Fibroblast of peridontal ligament (primary cell): ENCODE measurements at regions not wholly inside any gene's neighbourhood (a gene's known extent, or its start where the extent isn't known, plus 50 kb on each side); places are given as distances from the start of the nearest gene placed in this dataset.
A peak's percentile ranks its signal among the peaks of the same experiment; 100 is the strongest.
"Not testable (repeated sequence)": the region's sequence is repeated elsewhere in the genome, so short reads cannot be mapped to it uniquely, and the experiment has no call there.

Source experiments
- DNase-seq: peaks from one replicate; pipeline ENCODE4 v3.0.0-alpha.2; 2010; ENCODE audit errors: extremely low read depth

DNA sequence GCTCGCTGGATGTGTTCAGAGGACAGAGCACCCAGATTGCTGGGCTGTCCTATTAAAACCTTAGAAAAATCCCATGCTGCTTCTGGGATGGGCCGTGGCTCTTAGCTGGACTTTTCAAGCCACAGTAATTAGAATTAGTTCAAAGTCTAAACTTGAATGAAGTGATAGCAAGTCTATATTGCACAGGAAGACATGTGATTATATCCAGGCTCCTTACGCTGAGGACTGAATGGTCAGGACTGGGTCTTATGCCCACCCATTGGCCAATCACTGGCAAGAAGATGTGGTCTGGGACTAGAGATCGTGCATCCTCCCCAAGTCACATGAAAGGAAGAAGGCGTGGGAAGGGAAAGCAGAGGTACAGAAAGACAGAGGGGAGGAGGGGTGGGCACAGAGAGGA is 227.6 kb downstream of the FAM43A start:
- DNase-seq, result no peak

DNA sequence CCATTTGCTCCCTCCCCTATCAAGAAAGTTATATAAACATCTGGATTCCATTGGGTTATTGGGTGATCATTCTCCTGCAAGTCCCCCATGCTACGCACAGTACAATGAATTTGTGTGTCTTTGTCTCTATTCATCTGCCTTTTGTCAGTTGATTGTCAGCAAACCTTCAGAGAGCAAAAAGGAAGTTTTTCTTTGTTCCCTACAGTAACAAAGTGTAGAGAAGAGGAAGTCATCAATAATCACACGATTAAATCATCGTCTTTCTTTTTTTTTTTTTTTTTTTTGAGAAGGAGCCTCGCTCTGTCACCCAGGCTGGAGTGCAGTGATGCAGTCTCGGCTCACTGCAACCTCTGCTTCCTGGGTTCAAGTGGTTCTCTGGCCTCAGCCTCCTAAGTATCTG is 239.2 kb downstream of the FAM43A start:
- not testable (repeated sequence) for DNase-seq

DNA sequence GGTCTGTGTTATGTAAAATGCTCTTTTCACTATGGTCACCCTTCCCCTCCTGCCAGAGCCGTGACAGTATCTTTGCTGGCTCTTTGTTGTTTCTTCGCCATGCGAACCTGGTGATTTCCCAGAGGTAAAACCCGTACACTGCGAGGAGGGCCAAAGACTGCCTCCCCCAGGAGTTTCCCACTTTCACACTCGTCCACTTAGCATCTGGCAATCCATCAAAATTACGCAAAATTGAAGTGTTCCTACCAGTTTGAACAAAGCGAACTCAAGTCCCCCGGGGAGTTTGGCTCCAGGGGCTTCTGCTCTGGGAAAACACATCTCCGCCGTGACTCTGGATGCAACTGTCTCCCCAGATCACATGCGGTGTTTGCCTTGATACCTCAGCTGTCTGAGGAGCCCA is 239.9 kb downstream of the FAM43A start:
- no peak for DNase-seq

DNA sequence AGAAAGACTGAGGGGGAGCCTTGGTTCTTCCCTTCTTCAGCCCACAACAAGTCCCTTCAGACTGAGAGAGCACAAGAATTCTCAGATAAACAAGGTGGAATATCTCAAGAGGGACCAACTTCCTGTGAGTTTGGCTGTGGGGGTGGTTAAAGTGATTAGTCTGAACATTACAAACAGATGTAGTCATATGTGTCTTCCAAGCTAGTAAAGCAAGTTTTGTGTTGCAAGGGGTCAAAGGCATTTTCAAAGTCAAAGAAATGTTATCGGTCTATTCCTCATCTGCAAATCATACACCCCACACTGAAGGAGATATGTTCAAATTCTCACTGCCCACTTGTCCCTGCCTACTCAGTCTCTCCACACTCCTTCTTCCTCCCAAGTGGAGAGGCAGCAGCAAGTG is 242.5 kb downstream of the FAM43A start:
- peak; percentile 8 for DNase-seq

DNA sequence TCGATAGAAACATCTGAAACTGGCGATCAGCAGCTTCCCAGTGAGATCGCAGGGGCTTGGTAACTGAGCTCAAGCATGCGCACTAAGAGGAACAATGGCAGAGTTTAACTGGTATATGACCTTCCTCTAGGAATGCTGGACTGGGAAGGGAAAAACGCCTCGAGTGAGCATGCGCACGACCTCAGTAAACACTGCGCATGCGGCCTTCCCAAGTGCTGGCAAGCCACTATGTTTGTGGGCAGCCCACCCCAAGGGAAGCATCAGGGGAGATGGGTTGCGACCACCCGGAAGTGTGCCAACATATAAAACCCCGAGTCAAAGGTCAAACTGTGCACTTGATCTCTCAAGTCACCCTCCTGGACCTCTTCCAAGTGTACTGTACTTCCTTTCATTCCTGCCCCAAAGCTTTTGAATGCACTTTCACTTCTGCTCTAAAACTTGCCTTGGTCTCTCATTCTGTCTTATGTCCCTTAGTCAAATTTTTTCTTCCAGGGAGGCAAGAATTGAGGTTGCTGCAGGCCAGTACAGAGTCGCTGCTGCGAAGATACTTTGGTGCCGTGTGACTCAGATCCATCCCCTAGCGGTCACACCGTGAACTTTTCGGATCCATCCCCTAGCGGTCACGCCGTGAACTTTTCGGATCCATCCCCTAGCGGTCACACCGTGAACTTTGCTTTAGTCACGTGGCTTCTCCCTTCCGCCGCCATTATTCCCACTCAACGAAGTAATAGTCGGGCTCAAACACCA is 243.3 kb downstream of the FAM43A start:
- no peak for DNase-seq

DNA sequence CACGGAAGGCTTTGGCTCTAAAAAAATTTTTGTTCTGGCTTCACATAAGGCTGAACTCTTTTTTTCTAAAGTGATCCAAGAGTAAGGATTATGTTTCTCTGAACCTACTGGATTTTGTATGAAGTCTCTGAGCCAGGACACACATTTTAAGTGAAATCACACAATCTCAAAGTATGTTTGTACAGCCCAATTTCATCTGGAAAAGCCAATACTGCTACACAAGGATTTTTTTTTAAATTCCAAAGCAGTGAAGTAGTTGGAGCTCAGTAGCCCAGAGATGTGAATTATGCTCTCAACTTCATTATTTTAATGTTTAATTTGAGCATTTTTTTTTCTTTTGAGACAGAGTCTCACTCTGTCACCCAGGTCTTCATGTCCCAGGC is 243.9 kb downstream of the FAM43A start:
- no peak for DNase-seq

DNA sequence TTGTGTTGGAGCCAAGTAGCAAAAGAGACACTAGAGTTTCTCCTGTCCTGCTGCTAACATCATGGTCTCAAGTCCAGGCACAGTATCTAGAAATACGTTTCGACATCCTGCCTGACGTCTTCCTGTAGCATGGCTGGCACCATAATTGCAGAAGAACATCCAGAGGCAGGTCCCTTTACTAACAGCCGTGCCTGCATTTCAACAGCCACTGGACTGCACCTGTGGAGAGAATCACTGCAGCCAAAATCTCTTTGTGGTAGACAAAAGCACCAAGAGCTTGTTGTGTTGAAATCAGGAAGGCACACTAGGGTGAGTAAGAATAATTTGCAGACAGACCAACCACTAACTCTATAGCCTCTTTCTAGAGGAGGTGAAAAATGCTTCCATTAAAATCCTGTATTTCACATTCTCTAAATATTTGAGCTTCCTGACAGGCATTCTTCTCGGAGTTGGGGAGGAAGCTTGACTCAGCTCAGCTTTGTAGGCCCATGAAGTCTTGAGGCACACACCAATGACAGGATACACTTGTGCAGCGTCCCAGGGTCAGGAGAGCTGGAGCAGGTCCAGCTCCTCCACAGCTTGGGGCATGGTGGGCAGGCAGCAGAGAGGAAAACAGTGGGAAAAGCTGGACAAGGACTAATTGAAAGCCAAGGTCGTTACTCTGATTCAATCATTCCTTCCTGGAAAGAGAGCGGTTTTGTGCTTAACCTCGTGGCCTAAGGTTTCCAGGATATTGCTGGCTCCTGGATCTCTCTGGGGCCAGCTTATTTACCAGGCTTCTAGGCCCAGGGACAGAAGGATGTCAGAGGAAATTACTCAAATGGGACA is 244.9 kb downstream of the FAM43A start:
- DNase-seq, result peak; percentile 5

DNA sequence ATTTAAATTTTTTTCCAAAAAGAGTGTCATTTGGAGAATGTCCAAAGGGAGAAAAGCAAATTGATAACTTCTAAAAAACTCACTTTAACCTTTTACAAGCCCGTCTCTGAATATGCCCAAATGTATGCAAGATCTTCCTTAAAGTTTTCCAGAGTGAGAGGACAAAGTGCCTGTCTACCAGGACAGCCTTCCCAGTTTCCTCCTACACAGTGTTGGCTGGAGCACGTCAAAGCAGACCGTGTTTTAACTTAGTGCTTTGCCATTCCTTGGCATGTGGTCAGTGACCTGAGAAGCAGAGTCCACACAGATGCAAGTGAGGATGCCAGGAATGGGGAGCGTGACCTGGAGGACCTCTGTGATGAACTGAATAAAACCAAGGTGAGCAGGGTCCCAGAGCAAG is 245.7 kb downstream of the FAM43A start:
- no peak for DNase-seq

DNA sequence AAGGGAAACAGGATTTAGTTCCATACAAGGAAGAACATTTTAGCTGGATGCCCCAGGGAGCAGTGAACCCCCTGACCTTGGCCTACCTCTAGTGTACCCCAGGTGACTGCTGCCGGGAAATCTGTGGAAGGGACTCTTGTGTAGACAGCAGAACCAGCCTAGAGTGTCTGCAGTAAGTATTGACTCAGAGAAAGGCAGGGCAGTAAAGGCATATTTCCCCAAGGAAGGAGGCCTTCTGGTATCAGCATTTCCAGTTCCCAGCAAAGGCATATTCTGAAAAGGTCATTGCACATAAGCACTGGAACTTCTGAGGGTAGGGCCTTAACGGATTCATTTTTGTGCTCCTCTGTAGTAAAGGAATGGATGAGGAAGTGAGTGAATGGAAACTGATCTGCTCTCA is 246.2 kb downstream of the FAM43A start:
- DNase-seq, result no peak

DNA sequence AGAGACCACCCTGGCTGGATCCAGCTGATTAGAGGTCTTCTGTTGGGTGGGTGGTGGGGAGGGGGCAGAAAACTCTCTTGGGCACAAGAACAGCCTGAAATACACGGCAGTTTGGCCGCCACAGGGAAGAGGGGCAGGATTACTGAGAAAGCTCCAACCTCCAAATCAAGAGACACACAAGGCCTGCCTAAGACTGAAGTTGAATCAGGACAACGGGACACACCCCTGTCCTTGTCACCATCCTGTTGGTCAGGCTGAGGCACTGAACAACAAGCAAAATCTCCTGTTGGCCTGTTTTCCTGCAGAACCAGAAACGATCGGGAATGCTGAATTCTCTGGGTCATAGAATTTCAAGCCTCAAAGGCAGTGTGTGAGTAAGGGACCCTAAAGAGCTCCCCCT is 247.8 kb downstream of the FAM43A start:
- no peak for DNase-seq

DNA sequence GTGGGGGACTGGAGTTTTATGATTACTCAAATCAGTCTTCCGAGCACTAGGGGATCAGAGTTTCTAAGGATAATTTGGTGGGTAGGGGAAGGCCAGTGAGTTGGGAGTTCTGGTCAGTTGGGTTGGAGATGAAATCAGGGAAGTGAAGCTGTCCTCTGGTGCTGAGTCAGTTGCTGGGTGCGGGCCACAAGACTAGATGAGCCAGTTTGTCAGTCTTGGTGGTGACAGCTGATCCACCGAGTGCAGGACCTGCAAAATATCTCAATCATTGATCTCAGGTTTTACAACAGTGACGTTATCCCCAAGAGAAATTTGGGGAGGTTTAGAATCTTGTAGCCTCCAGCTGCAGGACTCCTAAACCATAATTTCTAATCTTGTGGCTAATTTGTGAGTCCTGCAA is 249.4 kb downstream of the FAM43A start:
- DNase-seq, result no peak

DNA sequence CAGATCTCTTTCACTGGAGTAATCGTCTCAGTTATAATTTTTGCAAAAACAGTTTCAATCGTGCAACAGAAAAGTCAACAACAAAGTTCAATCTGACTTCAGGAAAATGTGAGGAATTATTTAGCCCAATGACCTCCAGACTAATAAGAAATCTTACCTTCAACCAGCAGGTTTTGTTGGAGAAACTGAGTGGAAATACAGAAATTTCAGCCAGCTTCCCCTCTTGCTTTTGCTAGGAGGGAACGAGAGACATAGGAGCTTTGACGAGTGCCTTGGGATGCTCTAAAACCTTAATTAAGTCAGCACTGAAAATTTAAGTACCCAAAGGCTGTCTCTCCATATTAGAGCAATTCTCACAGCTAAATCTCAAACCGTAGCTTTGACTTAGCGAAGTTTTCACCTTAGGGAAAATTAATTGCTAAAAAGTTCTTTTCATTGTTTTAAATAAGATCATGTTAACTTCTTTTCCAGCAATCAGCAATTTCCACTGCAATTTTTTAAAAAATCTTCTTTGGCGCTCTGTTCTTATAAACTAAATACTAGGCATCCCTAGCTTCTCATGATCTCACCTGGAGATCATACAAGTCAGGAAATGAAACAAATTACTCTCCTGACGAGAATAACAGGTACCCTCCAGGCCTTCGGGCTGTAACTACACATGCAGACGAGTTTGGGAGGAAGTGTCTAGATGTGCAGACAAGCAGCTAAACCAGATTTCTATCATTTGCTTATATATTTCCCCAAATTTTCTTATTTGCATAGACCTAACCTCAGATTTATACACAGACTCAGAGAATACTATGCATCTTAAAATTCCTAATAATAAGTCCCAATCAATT is 250.2 kb downstream of the FAM43A start:
- DNase-seq, result no peak

DNA sequence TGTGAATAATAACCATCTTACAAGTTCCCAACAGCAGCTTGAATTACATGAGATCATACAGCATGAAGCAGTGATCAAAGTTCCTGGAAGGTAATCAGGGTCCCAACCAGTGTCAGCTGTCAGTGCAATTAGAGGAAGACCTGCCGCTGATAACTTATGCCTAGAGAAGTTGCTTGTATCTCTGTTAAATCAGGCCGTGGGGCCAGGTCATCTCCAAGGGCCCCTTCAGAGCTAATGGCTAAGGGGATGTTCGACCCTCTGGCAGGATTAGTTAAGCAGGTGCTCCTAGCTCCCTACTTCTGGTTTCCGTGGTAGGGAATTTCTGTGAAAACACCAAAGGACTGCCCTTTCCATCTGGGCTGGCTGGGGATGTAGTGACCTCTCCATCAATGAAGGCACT is 251.0 kb downstream of the FAM43A start:
- DNase-seq, result no peak

DNA sequence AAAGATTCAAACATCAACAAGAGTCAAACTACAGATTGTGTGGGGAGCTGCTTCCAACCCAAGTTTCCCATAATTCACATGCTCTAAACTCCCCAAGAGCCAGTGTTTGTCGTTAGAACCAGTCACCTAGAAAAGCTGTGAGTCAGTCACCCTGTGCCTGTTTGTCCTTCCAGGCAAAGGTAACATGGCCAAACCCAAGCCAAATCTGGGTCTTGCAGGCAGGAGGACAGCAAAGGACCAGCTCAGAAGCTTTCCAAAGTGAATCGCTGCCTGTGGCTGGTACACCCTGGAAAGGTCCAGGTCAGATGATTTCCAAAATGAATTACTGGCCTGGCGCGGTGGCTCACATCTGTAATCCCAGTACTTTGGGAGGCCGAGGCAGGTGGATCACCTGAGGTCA is 251.5 kb downstream of the FAM43A start:
- no peak for DNase-seq

DNA sequence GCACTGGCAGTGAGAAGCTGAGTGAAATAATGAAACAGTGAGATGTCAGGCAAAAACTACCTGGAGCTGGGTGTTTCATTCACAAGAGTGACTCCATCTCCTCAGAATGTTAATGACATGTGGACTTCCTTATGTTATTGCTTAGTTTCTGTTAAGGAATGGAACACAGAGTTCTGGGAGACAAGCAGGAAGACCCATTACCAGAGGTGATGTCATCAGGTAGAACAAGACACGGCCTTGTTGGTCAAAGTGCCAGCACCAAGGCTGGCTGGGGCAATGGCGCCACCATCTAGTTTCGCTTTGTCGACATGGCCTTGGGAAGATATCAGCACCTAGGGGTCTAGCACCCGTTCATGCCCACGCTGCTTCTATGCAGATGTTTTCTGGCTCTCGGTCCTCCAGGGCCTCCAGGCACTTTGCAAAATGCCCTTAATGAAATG is 252.2 kb downstream of the FAM43A start:
- DNase-seq, result no peak

DNA sequence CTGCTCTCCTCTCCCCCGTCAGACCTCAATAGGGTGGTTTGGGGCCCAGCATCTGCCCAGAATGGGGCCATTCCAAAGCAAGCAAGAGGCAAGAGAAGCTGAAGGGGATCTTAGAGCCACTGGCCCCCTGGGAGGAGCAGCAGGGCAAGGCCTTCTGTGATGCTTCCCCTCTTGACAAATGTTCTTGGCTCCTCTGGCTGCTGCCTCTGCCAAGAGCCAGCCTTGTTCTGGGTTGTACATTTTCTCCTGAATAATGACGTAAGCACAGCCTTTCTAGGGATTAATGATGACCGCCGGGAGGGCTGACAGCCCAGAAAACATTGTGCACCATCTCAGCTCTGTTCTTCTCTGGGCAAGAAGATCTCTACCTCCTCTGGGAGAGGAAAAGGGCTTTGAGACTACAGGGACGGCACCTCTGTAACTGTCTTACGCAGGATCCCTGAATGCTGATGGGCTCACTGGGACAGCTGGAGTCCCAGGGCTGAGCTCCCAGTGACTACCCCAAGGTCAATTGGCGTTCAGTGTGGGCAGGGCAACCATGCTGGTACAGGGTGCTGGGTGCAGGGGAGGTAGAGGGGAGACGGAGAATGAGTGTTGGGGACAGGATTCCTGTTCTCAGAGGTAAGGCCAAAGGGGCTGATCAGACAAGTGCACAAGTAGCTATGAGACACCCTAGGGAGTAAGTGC is 253.3 kb downstream of the FAM43A start:
- no peak for DNase-seq

DNA sequence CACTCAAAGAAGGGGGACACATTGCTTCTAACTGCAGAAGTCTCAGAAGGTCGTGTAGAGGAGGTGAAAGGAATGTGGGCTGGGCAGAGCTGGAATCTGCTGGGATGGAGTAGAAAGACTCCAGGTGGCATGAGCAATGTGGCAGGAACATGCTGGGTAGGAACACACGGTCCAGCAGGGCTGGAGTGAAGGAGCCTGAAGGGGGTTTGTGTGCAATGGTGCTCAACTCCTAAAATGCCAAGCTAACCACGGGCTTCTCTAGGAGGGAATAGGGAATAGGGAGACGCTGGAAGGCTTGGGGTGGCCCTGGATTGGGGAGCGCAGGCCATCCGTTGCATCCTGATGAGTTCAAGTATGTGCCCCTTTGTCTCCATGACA is 253.8 kb downstream of the FAM43A start:
- no peak for DNase-seq

DNA sequence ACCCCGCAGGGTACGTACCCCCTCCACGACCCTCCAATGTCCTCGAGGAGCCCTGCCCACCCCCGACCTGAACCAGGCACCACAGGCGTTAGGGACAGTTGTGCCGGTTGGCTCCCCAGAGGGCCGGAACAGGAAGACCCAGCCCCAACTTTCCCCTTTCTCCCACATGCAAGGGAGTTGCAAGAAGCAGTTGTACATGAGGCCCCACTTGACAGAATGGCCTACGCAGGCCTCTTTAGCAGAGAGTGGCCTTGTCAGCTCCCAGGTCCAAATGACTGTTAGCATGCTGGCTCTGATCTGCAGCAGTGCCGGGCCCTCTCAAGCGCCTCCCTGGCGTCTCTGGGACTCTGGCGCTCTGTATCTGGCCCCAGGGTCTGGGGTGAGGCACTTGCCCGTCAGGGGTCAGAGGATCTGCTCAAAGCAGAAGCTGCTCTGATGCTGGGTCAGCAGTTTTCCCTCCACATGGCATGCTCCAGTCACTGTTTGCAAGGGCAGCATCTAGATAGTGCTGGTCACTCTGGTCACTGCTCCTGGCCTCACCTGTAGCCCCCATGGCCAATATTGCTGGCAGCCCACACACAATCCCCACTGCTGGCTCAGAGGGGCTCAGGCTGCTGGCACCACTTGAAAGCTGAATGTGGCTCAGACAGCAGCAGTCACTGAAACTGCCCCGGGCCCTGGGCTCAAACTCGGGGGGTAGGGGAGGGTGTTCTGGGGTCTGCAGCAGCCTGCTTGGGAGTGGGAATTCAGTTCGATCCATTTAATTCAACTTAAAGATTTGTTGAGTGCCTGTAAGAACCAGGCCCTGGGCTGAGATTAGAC is 254.5 kb downstream of the FAM43A start:
- DNase-seq, result no peak

DNA sequence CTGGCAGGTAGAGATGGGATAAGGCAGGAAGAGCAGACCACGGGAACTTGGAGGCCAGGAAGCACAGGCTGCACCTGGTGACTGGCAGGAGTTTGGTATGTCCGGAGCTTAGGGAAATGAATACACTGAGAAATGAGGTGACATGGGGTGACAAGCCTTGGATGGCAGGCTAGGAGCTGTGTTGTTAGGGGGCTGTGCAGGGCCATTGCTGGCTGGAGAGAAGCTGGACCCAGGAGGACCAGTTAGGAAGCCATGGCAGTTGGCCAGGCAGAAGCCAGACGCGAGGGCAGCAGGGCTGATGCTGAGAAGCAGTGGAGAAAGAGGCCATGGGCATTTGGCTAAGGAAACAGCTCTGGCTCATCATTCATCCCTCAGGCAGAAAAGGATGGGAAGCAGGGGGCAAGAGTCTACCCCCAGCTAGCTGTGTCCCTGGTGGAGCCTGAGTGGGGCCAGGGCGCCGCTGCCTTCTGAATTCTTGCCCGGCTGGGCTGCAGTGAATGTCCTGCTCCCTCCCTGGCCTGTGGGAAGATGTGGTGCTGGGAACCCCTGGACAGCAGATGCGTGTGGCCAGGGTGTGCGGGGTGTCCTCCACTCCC is 255.8 kb downstream of the FAM43A start:
- no peak for DNase-seq

DNA sequence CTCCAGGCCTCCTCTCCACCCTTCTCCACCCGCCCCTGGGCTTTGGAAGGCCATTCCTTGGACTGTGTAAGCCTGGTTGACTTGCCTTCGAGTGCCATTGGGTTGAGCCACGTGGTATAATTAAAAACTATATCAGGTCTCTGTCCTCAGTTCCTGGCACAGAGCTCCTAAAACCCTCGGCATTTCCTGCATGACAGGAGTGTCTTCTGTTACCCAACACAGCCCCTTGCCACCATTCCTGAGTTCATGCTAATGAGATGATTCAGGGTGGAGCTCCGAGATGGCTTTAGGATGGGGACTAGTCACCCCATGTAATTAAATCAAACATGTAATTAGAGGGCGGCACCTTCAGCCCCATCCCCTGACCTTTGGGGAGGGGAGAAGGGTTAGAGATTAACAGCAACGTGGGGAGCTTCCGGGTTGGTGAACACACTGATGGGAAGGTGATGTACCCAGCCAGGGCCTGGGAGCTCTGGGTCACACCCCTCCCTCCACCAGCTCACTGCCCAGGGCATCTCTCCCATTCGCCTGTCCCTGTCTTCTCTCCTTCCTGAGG is 256.4 kb downstream of the FAM43A start:
- no peak for DNase-seq
